ENCODE measurements at regions not wholly inside any gene's neighbourhood (a gene's known extent, or its start where the extent isn't known, plus 50 kb on each side); places are given as distances from the start of the nearest gene placed in this dataset.

DNA sequence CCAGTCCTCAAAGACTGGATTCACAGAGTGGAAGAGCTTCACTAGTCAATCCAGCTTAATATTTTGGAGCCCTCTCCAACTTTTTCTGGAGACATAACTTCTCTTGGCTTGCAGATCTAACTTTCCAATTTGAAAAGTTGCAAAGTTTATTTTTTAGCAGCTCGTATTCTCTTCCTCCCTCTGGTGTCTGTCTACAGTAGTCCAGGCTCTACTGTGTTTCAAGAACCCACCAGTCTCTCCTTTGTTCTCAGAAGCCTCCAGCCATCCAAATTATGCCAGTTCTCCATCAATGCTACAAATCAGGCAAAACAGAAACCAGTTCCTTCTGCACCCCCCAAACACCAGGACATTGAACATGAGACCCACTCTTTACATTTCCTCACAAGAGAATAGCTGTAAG, 376.1 kb upstream of the OPRM1 start:
- DNase-seq (ENCODE audit: extremely low read depth in 1 of 2, low read depth in 1 of 2), result no peak

DNA sequence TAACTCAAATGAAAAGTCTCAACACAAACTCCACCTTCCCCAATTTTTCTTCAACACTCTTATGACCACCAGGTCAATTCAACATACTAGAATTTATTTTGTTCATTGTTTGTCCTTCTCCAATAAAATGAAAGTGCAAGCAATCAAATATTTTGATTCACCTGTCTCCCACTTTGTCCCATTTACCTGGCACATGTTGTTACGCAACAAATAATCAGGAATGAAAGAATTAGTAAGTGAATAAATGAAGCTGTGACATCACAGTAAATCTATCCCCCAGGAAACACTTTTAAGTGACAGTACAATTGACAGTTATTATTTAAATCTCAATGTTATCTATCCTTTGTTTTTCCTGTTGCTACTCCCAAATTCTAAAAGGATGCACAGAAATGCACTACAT, 393.7 kb upstream of the OPRM1 start:
- no peak for DNase-seq (ENCODE audit: extremely low read depth in 1 of 2, low read depth in 1 of 2)

DNA sequence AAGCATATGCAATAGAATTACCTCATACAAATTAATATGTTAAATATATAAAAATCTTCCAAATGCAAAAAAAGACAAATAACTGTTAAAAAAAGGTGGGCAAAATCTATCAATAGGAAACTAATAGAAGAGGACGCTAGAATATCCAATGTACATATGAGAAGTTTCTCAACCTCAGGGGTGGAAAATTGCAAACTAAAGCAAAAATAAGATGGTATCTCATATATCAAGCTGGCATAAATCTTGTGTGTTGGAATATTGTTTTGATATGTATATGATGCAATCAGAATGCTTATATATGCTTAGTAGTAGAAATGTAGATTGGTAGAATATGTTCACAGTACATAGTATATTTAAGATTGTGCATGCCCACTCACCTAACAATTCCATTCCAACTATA, 395.0 kb upstream of the OPRM1 start:
- DNase-seq (ENCODE audit: extremely low read depth in 1 of 2, low read depth in 1 of 2), result no peak

DNA sequence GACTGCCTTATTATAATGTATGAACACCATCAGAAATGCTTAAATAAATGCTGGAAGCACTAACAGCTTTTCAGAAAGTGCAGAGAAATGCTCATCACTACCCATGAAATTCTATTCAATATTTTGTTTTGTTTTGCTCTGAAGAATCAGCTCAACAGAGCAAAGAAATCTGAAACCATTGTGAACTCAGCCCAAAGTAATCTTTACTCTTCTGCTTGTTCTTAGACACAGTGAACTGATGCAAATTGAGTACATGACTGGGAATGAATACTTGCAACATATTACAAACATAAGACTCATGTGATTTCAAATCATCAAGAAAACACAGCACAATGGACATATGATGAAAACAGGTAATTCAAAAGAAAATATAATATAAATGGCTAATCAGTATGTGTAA, 404.6 kb upstream of the OPRM1 start:
- DNase-seq (ENCODE audit: extremely low read depth in 1 of 2, low read depth in 1 of 2), result no peak

- DNase-seq (ENCODE audit: extremely low read depth in 1 of 2, low read depth in 1 of 2), result no peak
Observed at GRCh38 chr6:153625089-153625488, 414.0 kb upstream of the OPRM1 start.

DNA sequence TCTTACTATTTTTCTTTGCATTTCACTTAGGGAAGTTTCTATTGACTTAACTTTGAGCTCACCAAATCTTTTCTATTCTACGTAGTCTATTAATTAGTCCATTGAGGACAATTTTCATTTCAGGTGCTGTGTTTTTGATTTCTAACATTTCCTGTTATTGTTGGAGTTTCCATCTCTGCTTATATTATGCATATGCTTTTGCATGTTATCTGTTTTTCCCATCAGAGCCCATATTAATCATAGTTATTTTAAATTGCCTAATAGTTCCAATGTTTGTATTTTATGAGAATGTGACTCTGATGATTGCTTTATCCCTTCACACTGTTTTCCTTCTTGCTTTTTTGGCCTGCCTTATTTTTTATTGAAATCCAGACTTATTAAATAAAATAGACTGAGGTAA, 414.5 kb upstream of the OPRM1 start:
- DNase-seq (ENCODE audit: extremely low read depth in 1 of 2, low read depth in 1 of 2), result no peak

- DNase-seq (ENCODE audit: extremely low read depth in 1 of 2, low read depth in 1 of 2), result no peak
Observed at GRCh38 chr6:153623496-153623895, 415.5 kb upstream of the OPRM1 start.

DNA sequence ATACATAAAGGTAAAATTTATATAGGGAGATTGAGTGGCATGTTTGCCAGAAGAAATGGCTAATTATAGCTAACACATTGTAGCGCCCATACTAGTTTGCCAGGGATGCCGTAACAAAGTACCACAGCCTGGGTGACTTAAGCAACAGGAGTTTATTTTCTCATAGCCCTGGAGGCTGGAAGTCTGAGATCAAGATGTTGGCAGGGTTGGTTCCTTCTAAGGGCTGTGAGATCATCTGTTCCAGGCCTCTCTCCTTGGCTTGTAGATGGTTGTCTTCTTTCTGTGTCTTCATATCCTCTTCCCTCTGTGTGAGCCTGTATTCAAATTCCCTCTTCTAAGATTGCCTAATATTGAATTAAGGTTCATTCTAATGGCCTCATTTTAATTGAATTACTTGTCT, 417.5 kb upstream of the OPRM1 start:
- DNase-seq (ENCODE audit: extremely low read depth in 1 of 2, low read depth in 1 of 2), result no peak

DNA sequence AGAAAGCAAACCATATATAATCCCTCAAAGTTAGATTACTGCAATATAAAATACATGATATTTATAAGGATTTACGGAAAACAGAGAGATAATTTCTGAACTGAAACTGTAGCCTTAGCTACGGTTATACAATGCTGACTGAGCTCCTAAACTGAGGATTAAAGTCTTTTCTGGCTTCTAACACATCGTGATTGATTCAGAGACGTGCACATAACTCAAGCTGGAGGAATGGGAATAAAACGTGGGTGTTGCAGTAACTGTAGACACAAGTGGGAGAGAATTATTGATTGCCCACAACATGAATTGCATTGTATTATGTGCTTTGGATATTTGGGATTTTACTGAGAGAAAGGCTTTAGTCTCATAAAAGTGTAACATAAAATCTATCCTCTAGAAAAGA, 418.0 kb upstream of the OPRM1 start:
- no peak for DNase-seq (ENCODE audit: extremely low read depth in 1 of 2, low read depth in 1 of 2)

DNA sequence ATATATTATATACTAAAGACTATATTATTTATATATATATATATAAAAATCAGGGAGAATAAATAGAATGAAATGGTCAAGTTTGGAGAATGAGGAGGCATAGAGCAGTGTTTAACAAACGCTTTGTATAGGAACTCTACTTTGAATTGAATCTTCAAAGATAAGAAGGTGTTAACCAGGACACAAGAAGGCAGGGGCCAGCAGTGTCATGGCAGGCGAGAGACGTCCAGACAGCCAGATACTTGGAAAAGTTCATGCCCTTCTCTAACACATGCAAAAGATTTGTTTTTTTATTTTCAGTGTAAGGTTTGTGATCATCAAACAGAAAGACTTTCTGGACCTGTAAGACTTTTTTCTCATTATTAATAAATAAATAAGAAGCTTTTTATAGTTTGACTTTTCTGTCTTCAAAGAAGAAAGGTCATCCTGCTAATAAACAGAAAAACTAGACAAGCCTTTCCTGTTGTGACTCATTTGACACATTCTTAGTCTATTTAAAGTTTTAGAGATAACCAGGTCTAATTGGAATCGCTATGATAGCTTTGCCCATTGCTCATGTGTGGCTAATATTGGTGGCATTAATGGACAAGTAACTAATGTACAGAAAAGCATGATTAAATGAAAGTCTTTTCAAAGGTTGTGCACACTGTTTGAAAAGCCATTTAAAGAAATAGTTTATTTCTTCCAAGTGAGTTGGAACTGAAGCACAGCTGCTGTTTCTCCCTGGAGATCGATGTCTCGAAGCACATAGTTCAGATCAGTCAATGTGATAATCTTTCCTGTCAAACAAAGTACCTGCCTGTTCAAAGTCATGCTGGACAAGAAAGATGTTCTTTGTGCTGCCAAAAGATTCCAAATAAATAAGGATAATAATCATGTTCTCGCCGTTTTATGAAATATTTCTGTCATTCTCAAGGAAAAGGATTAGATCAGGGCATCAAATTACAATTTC, 420.4 kb upstream of the OPRM1 start:
- no peak for DNase-seq (ENCODE audit: extremely low read depth in 1 of 2, low read depth in 1 of 2)

GRCh38 chr6:153616506-153616905, 422.5 kb upstream of the OPRM1 start:
- DNase-seq (ENCODE audit: extremely low read depth in 1 of 2, low read depth in 1 of 2), result no peak

DNA sequence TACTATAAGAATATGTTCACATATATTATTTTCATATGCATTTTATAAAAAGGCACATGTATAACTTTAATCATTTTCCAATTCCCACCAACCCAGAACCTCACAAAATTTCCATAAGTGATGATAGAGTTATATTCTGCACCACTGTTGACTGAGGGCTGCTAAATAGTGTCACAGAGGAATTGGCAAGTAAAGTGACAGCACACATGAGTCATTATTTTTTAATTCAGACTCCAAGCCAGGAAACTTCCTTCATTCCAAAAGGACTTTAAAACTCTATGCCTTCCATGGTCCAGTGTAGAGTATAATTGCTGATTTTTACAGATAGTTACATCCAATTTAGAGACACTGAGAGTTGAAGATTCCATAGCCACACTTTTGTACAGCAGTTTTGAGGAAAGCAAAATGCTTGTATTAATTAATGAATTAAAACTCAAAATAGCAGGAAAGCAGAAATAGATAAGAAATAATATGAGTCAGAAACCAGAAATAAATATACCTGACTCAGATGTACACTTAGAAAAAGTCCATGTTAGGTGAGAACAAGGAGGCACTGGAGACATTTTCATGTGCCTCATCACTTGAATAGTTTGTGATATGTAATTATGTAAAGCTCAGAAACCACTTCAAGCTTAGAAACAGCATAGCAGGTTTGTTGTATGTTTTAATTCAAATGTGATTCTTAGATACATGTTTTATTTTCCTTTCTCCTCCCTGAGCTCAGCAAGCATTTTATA, 425.2 kb upstream of the OPRM1 start:
- DNase-seq (ENCODE audit: extremely low read depth in 1 of 2, low read depth in 1 of 2), result no peak

DNA sequence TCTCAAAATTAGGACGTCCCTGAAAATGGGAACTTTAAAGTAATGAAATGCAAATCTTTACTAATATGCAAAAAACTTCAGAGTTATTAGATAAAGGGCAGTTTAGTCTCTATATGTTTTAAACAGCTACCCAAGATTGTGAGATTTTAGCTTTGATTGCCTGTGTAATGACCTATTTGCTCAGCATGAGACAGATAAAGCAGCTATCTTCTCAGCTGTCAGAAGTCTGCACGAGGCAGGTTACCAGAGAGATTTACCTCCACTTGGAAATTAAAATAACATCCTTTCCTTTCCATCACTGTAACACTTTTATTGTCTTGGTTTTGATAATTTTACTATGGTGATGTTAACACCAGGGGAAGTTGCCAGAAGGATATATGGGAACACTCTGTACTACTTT, 436.6 kb upstream of the OPRM1 start:
- DNase-seq (ENCODE audit: extremely low read depth in 1 of 2, low read depth in 1 of 2), result no peak

DNA sequence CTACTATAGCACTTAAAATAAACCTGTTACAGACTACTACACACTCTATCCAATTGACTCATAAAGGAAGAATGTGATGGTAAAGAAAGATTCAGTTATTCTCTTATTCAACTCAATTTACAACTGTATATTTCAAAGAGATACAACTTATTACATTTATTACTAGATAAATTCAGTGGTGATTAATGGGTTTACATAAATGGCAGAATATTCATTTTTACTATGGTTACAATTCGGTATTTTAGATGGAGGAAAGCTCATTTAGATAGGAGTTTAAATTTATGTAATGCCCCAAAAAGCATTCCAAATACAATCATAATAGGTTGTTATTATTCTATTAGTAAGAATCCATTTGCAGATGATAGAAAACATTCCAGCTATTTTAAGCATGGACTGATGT, 439.1 kb upstream of the OPRM1 start:
- no peak for DNase-seq (ENCODE audit: extremely low read depth in 1 of 2, low read depth in 1 of 2)

DNA sequence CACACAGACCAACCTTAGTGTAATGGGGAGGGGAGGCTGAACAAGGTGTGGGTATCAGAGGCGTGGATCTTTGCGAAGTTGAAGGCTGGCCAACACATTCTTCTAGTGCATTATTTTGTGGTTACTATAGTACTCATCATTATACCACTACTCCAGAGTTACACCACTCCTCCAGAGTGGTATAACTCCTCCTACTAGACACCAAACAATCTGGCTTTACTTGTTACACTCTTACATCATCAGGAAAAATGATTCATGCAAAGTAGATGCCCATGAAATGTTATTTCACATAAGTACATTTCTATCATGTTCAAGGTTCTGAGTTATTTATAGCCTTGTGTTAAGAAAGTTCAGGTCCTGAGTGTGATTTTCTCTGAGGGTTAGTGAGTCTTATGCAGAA, 443.1 kb upstream of the OPRM1 start:
- DNase-seq (ENCODE audit: extremely low read depth in 1 of 2, low read depth in 1 of 2), result no peak

DNA sequence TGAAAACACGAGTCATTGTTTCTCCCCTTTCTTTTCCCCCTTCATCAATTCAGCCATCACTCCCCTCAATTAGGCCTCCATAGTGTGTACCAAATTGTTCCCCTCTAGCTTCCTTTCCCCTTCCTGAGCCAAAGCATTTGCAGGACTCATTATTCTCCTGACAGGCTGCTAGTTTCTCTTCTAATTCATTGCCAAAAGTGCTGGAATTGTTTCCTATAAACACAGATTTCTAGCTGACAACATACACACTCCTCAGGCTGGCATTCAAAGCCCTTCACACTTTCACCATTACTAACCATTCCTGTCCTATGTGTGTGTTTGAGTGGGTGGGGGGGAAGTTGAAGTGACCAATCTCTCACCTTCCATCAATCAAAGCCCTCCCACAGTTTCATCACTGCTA, 444.2 kb upstream of the OPRM1 start:
- no peak for DNase-seq (ENCODE audit: extremely low read depth in 1 of 2, low read depth in 1 of 2)

GRCh38 chr6:153591159-153591558, 447.9 kb upstream of the OPRM1 start:
- no peak for DNase-seq (ENCODE audit: extremely low read depth in 1 of 2, low read depth in 1 of 2)

GRCh38 chr6:153590411-153590810, 448.6 kb upstream of the OPRM1 start:
- no peak for DNase-seq (ENCODE audit: extremely low read depth in 1 of 2, low read depth in 1 of 2)

- no peak for DNase-seq (ENCODE audit: extremely low read depth in 1 of 2, low read depth in 1 of 2)
Observed at GRCh38 chr6:153588330-153588729, 450.7 kb upstream of the OPRM1 start.

GRCh38 chr6:153583685-153584084, 452.6 kb upstream of the RGS17 start:
- no peak for DNase-seq (ENCODE audit: extremely low read depth in 1 of 2, low read depth in 1 of 2)

DNA sequence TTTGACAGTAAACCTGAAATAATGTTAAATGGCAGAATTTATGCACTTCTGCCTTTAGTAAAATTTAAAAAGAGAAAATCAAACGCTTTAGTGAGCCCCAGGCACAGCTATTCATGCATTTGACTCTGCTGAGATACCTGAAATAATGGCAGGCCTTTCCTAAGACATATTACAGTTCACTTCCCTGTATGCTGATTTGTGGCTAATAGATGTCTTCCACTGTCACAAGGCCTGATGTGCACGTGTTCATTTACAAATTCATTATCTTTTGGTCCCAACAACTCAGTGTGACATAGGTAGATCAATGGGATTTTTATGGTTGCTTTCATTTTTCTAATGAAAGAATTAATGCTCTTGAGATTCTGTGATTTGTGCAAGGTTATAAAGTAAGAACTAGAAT, 449.7 kb upstream of the RGS17 start:
- no peak for DNase-seq (ENCODE audit: extremely low read depth in 1 of 2, low read depth in 1 of 2)

- DNase-seq (ENCODE audit: extremely low read depth in 1 of 2, low read depth in 1 of 2), result no peak
Observed at GRCh38 chr6:153575528-153575927, 444.4 kb upstream of the RGS17 start.

Measured in activated CD8-positive, alpha-beta memory T cell treated with anti-CD3 and anti-CD28 coated beads for 1 hour (primary cell).